HCT116 (cell line): ENCODE measurements at regions not wholly inside any gene's neighbourhood (a gene's known extent, or its start where the extent isn't known, plus 50 kb on each side); places are given as distances from the start of the nearest gene placed in this dataset.

Source experiments
- ATAC-seq: fragments of 200-7000 bp; cut with Tn5 transposase; 2 replicates; pipeline ENCODE4 v1.9.1; 2020; ENCODE audit warnings: mild to moderate bottlenecking, moderate library complexity
- BruUV-seq: library from RNA; stranded (reverse); fragments of 400-500 nt; replicated peaks from 2 replicates; lab custom pipeline; 2021; lab: Mats Ljungman, UMichigan
- CTCF ChIA-PET: fragments of 300-600 bp; sonication (Branson Sonifier 250); formaldehyde crosslinking; loops from one replicate; lab custom pipeline; 2021; ENCODE audit warnings: antibody characterized with exemption; lab: Charles Lee
- POLR2A ChIA-PET: fragments of 300-600, 350-600 bp; sonication (Branson Sonifier 250); formaldehyde crosslinking; loops from one replicate; lab custom pipeline; 2021; ENCODE audit warnings: antibody characterized with exemption; lab: Charles Lee
- RAD21 ChIA-PET, 2 experiments: fragments of 300-600 bp; sonication (Branson Sonifier 250); formaldehyde crosslinking; loops; one replicate each; lab custom pipeline; 2023; ENCODE audit warnings: low total read pairs in 2 of 2; ENCODE audit not compliant: uncharacterized antibody in 2 of 2, unreplicated experiment in 2 of 2, low non-redundant PET in 1 of 2; lab: Charles Lee
- DNase-seq: peaks from one replicate; pipeline ENCODE4 v3.0.0-alpha.2; 2010; ENCODE audit warnings: low read depth, low spot score
- H2AFZ ChIP-seq: fragments of 200-600 bp; shearing (Covaris generic), sonication (generic); 2 replicates; pipeline ENCODE4 v1.6.1; 2017; ENCODE audit warnings: low read depth, mixed run types, mixed read lengths, antibody characterized with exemption, low read length; ENCODE audit not compliant: poor library complexity, severe bottlenecking
- H3K27ac ChIP-seq: 2 replicates; pipeline ENCODE4 v1.5.1; 2012; ENCODE audit warnings: low read depth, low read length
- H3K27me3 ChIP-seq: fragments of 200-600 bp; sonication (generic); 2 replicates; pipeline ENCODE4 v1.6.1; 2016; ENCODE audit warnings: mixed run types, low read length, mixed read lengths; ENCODE audit not compliant: insufficient read depth
- H3K36me3 ChIP-seq, 2 experiments: fragments of 200-500 bp in 1 of 2; fragments of 200-600 bp in 1 of 2; sonication (Bioruptor generic) in 1 of 2; sonication (generic) in 1 of 2; 2 replicates each; pipeline versions ENCODE4 v1.5.1 to v1.6.1; 2014 to 2016; ENCODE audit warnings: low read length in 2 of 2, inconsistent platforms in 1 of 2, mixed read lengths in 1 of 2, mixed run types in 1 of 2; ENCODE audit not compliant: insufficient read depth in 2 of 2, control insufficient read depth in 1 of 2
- H3K4me1 ChIP-seq, 2 experiments: fragments of 200-600 bp in 1 of 2; sonication (generic) in 1 of 2; 2 replicates each; pipeline versions ENCODE4 v1.5.1 to v1.6.1; 2012 to 2017; ENCODE audit warnings: low read length in 2 of 2, inconsistent platforms in 1 of 2, mild to moderate bottlenecking in 1 of 2, mixed read lengths in 1 of 2, mixed run types in 1 of 2, moderate library complexity in 1 of 2; ENCODE audit not compliant: insufficient read depth in 2 of 2, control insufficient read depth in 1 of 2
- H3K4me2 ChIP-seq: fragments of 200-600 bp; sonication (generic); 2 replicates; pipeline ENCODE4 v1.6.1; 2017; ENCODE audit warnings: mixed run types, low read length, mixed read lengths
- H3K4me3 ChIP-seq, 2 experiments: fragments of 200-600 bp in 1 of 2; sonication (generic) in 1 of 2; replicated peaks in 1 of 2; 2 replicates each; pipeline ENCODE4 v1.5.1; 2011 to 2016; ENCODE audit warnings: low read length in 2 of 2, control low read depth in 1 of 2, low read depth in 1 of 2, mild to moderate bottlenecking in 1 of 2, mixed read lengths in 1 of 2, mixed run types in 1 of 2
- H3K79me2 ChIP-seq: fragments of 200-600 bp; sonication (generic); 2 replicates; pipeline ENCODE4 v1.6.1; 2017; ENCODE audit warnings: mild to moderate bottlenecking, mixed run types, low read length, moderate library complexity, mixed read lengths; ENCODE audit not compliant: insufficient read depth
- H3K9ac ChIP-seq: fragments of 200-600 bp; sonication (generic); 2 replicates; pipeline ENCODE4 v1.6.1; 2016; ENCODE audit warnings: low read length, mixed read lengths
- H3K9me2 ChIP-seq: fragments of 200-600 bp; sonication (generic), shearing (Covaris generic); 2 replicates; pipeline ENCODE4 v1.6.1; 2017; ENCODE audit warnings: mixed run types, mild to moderate bottlenecking, moderate library complexity; ENCODE audit not compliant: insufficient read depth
- H3K9me3 ChIP-seq, 2 experiments: fragments of 200-500 bp in 1 of 2; fragments of 200-600 bp in 1 of 2; sonication (Bioruptor generic) in 1 of 2; sonication (generic) in 1 of 2; 2 replicates each; pipeline ENCODE4 v1.6.1; 2014 to 2017; ENCODE audit warnings: low read length in 2 of 2, mixed read lengths in 2 of 2, inconsistent platforms in 1 of 2, low read depth in 1 of 2, mild to moderate bottlenecking in 1 of 2, mixed run types in 1 of 2, moderate library complexity in 1 of 2; ENCODE audit not compliant: control insufficient read depth in 1 of 2, insufficient read depth in 1 of 2
- H4K20me1 ChIP-seq: fragments of 200-600 bp; sonication (generic), shearing (Covaris generic); 2 replicates; pipeline ENCODE4 v1.6.1; 2017; ENCODE audit warnings: mixed run types, mild to moderate bottlenecking, moderate library complexity; ENCODE audit not compliant: insufficient read depth
- CBX3 ChIP-seq: IDR thresholded peaks from 2 replicates; pipeline ENCODE4 v1.6.1; 2012; ENCODE audit warnings: low read depth
- CEBPB ChIP-seq: IDR thresholded peaks from 2 replicates; pipeline ENCODE4 v1.6.1; 2012; ENCODE audit warnings: low read depth
- ELF1 ChIP-seq: IDR thresholded peaks from 2 replicates; pipeline ENCODE4 v1.6.1; 2012; ENCODE audit warnings: low read depth, borderline replicate concordance
- EZH2 ChIP-seq: fragments of 200-600 bp; sonication (generic); IDR thresholded peaks from 2 replicates; pipeline ENCODE4 v1.6.1; 2017; ENCODE audit warnings: antibody characterized with exemption, mixed run types
- EZH2phosphoT487 ChIP-seq: fragments of 200-600 bp; IDR thresholded peaks from 2 replicates; pipeline ENCODE4 v1.6.1; 2018; ENCODE audit warnings: antibody characterized with exemption, borderline replicate concordance
- JUND ChIP-seq: IDR thresholded peaks from 2 replicates; pipeline ENCODE4 v1.6.1; 2012
- POLR2A ChIP-seq: IDR thresholded peaks from 2 replicates; pipeline ENCODE4 v1.7.0; 2011; ENCODE audit warnings: borderline replicate concordance; ENCODE audit not compliant: insufficient read depth, insufficient read length; ENCODE audit errors: extremely low read depth
- POLR2AphosphoS5 ChIP-seq: IDR thresholded peaks from 2 replicates; pipeline ENCODE4 v1.6.1; 2011; ENCODE audit warnings: mild to moderate bottlenecking, low read depth, low read length, moderate library complexity
- RAD21 ChIP-seq: IDR thresholded peaks from 2 replicates; pipeline ENCODE4 v1.6.1; 2012; ENCODE audit warnings: low read depth, mild to moderate bottlenecking
- REST ChIP-seq: IDR thresholded peaks from 2 replicates; pipeline ENCODE4 v1.6.1; 2012; ENCODE audit warnings: low read depth
- SIN3A ChIP-seq: IDR thresholded peaks from 2 replicates; pipeline ENCODE4 v1.6.1; 2012; ENCODE audit warnings: low read depth
- SP1 ChIP-seq: IDR thresholded peaks from 2 replicates; pipeline ENCODE4 v1.6.1; 2012; ENCODE audit warnings: low read depth
- SRF ChIP-seq: IDR thresholded peaks from 2 replicates; pipeline ENCODE4 v1.6.1; 2012; ENCODE audit warnings: low read depth
- YY1 ChIP-seq: IDR thresholded peaks from 2 replicates; pipeline ENCODE4 v1.6.1; 2011; ENCODE audit warnings: low read length, low read depth, moderate library complexity, mild to moderate bottlenecking; ENCODE audit not compliant: insufficient replicate concordance; ENCODE audit errors: extremely low read depth
- ZBTB33 ChIP-seq: IDR thresholded peaks from 2 replicates; pipeline ENCODE4 v1.6.1; 2011; ENCODE audit warnings: mild to moderate bottlenecking, low read length, moderate library complexity; ENCODE audit not compliant: insufficient replicate concordance; ENCODE audit errors: extremely low read depth
- ZFX ChIP-seq: fragments of 450-650 bp; IDR thresholded peaks from 2 replicates; pipeline ENCODE4 v1.6.1; 2017
- ZNF274 ChIP-seq: fragments of 200-500 bp; sonication (Bioruptor generic); IDR thresholded peaks from 2 replicates; pipeline ENCODE4 v1.6.1; 2014; ENCODE audit warnings: mild to moderate bottlenecking, low read depth, low read length, inconsistent platforms
- intact Hi-C: fragments of 100-400 bp; cut with micrococcal nuclease; formaldehyde crosslinking; loops from 2 replicates; pipeline ENCODE4 v1.10.0; 2022
- TF ChIP-seq, protein P1 (sequence below), 3 experiments: fragments of 200-600 bp in 1 of 3; sonication (generic) in 1 of 3; IDR thresholded peaks in 2 of 3; conservative IDR thresholded peaks in 1 of 3; 2 replicates each; pipeline ENCODE4 v1.5.1; 2012 to 2017; ENCODE audit warnings: low read depth in 2 of 3, low read length in 2 of 3, antibody characterized with exemption in 1 of 3, borderline replicate concordance in 1 of 3, control low read depth in 1 of 3, mild to moderate bottlenecking in 1 of 3, mixed read lengths in 1 of 3, mixed run types in 1 of 3, moderate library complexity in 1 of 3; ENCODE audit not compliant: insufficient read depth in 1 of 3

- POLR2A ChIA-PET: no interaction called here
These were observed 685.0 kb downstream of the SLCO4C1 start for GRCh38 chr5:101611039-101611438.

More at GRCh38 chr5:101611039-101611438, 685.0 kb downstream of the SLCO4C1 start:
- no peaks in the 10 kb centered on the region for H3K9me3 ChIP-seq
- H4K20me1 ChIP-seq: no peaks in the 10 kb centered on the region
- no peaks in the 10 kb centered on the region for H3K79me2 ChIP-seq
- no peak overlapping the region for H3K4me2 ChIP-seq
- ATAC-seq: no peak
- DNase-seq: no peak
- no TSS peak for BruUV-seq
- H2AFZ ChIP-seq: no peak overlapping the region
- H3K9ac ChIP-seq: no peak overlapping the region
- ChIA-PET CTCF (no interaction called here), RAD21 (no interaction called here)
- no peak overlapping the region for H3K4me3 ChIP-seq
- intact Hi-C loops: no loop called here
- TF ChIP-seq JUND (no peak), ZFX (no peak), YY1 (no peak), CEBPB (no peak), POLR2A (no peak), ZNF274 (no peak), EZH2phosphoT487 (no peak), SRF (no peak), SIN3A (no peak), RAD21 (no peak), ELF1 (no peak), POLR2AphosphoS5 (no peak), ZBTB33 (no peak), CBX3 (no peak), SP1 (no peak), REST (no peak), EZH2 (no peak)
- TF ChIP-seq, protein P1, sequence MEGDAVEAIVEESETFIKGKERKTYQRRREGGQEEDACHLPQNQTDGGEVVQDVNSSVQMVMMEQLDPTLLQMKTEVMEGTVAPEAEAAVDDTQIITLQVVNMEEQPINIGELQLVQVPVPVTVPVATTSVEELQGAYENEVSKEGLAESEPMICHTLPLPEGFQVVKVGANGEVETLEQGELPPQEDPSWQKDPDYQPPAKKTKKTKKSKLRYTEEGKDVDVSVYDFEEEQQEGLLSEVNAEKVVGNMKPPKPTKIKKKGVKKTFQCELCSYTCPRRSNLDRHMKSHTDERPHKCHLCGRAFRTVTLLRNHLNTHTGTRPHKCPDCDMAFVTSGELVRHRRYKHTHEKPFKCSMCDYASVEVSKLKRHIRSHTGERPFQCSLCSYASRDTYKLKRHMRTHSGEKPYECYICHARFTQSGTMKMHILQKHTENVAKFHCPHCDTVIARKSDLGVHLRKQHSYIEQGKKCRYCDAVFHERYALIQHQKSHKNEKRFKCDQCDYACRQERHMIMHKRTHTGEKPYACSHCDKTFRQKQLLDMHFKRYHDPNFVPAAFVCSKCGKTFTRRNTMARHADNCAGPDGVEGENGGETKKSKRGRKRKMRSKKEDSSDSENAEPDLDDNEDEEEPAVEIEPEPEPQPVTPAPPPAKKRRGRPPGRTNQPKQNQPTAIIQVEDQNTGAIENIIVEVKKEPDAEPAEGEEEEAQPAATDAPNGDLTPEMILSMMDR (IDR thresholded peaks at IDR 0.05 in 2 of 3, conservative IDR thresholded peaks at IDR 0.05 in 1 of 3; ENCODE audit: borderline replicate concordance in 1 of 3, insufficient read depth in 1 of 3, low read depth in 2 of 3, low read length in 2 of 3): no peak
- H3K36me3 ChIP-seq: no peaks in the 10 kb centered on the region
- H3K4me1 ChIP-seq: no peaks in the 10 kb centered on the region
- H3K27ac ChIP-seq: no peak overlapping the region
- no peaks in the 10 kb centered on the region for H3K27me3 ChIP-seq
- no peaks in the 10 kb centered on the region for H3K9me2 ChIP-seq
